H1 (cell line): ENCODE measurements at regions not wholly inside any gene's neighbourhood (a gene's known extent, or its start where the extent isn't known, plus 50 kb on each side); places are given as distances from the start of the nearest gene placed in this dataset.

Experiments used
- CTCF ChIA-PET: fragments of 300-600 bp; sonication (Branson Sonifier 250); formaldehyde crosslinking; loops from one replicate; lab custom pipeline; 2021; ENCODE audit not compliant: partially characterized antibody; lab: Charles Lee
- POLR2A ChIA-PET: fragments of 300-600 bp; sonication (Branson Sonifier 250); formaldehyde crosslinking; loops from one replicate; lab custom pipeline; 2021; ENCODE audit warnings: inconsistent platforms; ENCODE audit not compliant: partially characterized antibody; lab: Charles Lee
- DNase-seq, 2 experiments: peaks; one replicate each; pipeline versions ENCODE4 v3.0.0 to v3.0.0-alpha.2; 2010 to 2022; ENCODE audit warnings: low spot score in 2 of 2, low read depth in 1 of 2, mixed read lengths in 1 of 2
- FAIRE-seq: peaks from 2 replicates; lab custom pipeline; 2011; peaks lifted over from hg19 to GRCh38; lab: Jason Lieb, UNC
- H2AFZ ChIP-seq: 2 replicates; pipeline ENCODE4 v1.8.1; 2012; ENCODE audit warnings: low read length, inconsistent platforms
- H2AK5ac ChIP-seq: 2 replicates; pipeline ENCODE4 v1.6.1; 2013; ENCODE audit warnings: low read depth, low read length
- H2BK120ac ChIP-seq: replicated peaks from 2 replicates; pipeline ENCODE3; 2013; ENCODE audit warnings: low read depth, low read length, inconsistent platforms
- H2BK12ac ChIP-seq: 2 replicates; pipeline ENCODE4 v1.6.1; 2013; ENCODE audit warnings: low read depth, low read length
- H2BK15ac ChIP-seq: 2 replicates; pipeline ENCODE4 v1.6.1; 2013; ENCODE audit warnings: low read length
- H2BK20ac ChIP-seq: 2 replicates; pipeline ENCODE4 v1.6.1; 2013; ENCODE audit warnings: low read length
- H2BK5ac ChIP-seq: 2 replicates; pipeline ENCODE4 v1.6.1; 2013; ENCODE audit warnings: low read depth, low read length
- H3K14ac ChIP-seq: 2 replicates; pipeline ENCODE4 v1.6.1; 2013; ENCODE audit warnings: inconsistent platforms; ENCODE audit not compliant: insufficient read length
- H3K18ac ChIP-seq: 2 replicates; pipeline ENCODE4 v1.6.1; 2013; ENCODE audit warnings: low read length; ENCODE audit errors: extremely low read depth
- H3K23ac ChIP-seq: 2 replicates; pipeline ENCODE4 v1.6.1; 2013; ENCODE audit warnings: inconsistent platforms; ENCODE audit not compliant: insufficient read length
- H3K23me2 ChIP-seq: 2 replicates; pipeline ENCODE4 v1.6.1; 2013; ENCODE audit warnings: low read depth, low read length
- H3K27ac ChIP-seq: 2 replicates; pipeline ENCODE4 v1.6.1; 2011; ENCODE audit warnings: low read depth, low read length, inconsistent platforms
- H3K27me3 ChIP-seq, 4 experiments: replicated peaks in 1 of 4; 1 replicate in 1 of 4; 2 replicates in 3 of 4; pipeline versions ENCODE4 v1.6.1 to v1.8.1; 2011 to 2013; ENCODE audit warnings: low read length in 3 of 4, mild to moderate bottlenecking in 3 of 4, inconsistent platforms in 2 of 4, mixed read lengths in 2 of 4, moderate library complexity in 1 of 4; ENCODE audit not compliant: control insufficient read depth in 3 of 4, insufficient read depth in 3 of 4; ENCODE audit errors: extremely low read depth in 1 of 4
- H3K36me3 ChIP-seq, 4 experiments: 2 replicates each; pipeline versions ENCODE4 v1.6.1 to v1.8.1; 2011 to 2013; ENCODE audit warnings: mild to moderate bottlenecking in 4 of 4, low read length in 3 of 4, moderate library complexity in 2 of 4, control low read depth in 1 of 4, inconsistent platforms in 1 of 4; ENCODE audit not compliant: insufficient read depth in 4 of 4, control insufficient read depth in 2 of 4
- H3K4ac ChIP-seq: replicated peaks from 2 replicates; pipeline ENCODE3; 2013; ENCODE audit warnings: low read length, low read depth, mixed read lengths, inconsistent platforms; ENCODE audit not compliant: insufficient read length
- H3K4me1 ChIP-seq, 4 experiments: replicated peaks in 1 of 4; 1 replicate in 1 of 4; 2 replicates in 3 of 4; pipeline versions ENCODE4 v1.6.1 to v1.8.1; 2011 to 2013; ENCODE audit warnings: low read length in 3 of 4, inconsistent platforms in 2 of 4, mixed read lengths in 1 of 4; ENCODE audit not compliant: insufficient read depth in 4 of 4, control insufficient read depth in 3 of 4
- H3K4me2 ChIP-seq, 2 experiments: 2 replicates each; pipeline versions ENCODE4 v1.6.1 to v1.8.1; 2011 to 2013; ENCODE audit warnings: low read depth in 2 of 2, low read length in 2 of 2, control low read depth in 1 of 2, inconsistent platforms in 1 of 2, mild to moderate bottlenecking in 1 of 2; ENCODE audit not compliant: insufficient read depth in 1 of 2
- H3K4me3 ChIP-seq, 4 experiments: fragments of 200-600, 300-600 bp in 1 of 4; sonication (generic), shearing (Covaris generic), sonication (Bioruptor Twin) in 1 of 4; 2 replicates each; pipeline versions ENCODE4 v1.5.1 to v1.8.1; 2011 to 2016; ENCODE audit warnings: low read length in 4 of 4, low read depth in 3 of 4, control low read depth in 2 of 4, inconsistent platforms in 2 of 4, mild to moderate bottlenecking in 2 of 4, mixed read lengths in 1 of 4, moderate library complexity in 1 of 4; ENCODE audit not compliant: insufficient read depth in 2 of 4; ENCODE audit errors: extremely low read depth in 1 of 4
- H3K56ac ChIP-seq: replicated peaks from 2 replicates; pipeline ENCODE3; 2013; ENCODE audit warnings: low read depth, mild to moderate bottlenecking, mixed read lengths, low read length, inconsistent platforms; ENCODE audit not compliant: insufficient read length
- H3K79me1 ChIP-seq: 2 replicates; pipeline ENCODE4 v1.6.1; 2013; ENCODE audit warnings: low read depth, low read length, control low read depth
- H3K79me2 ChIP-seq, 2 experiments: 2 replicates each; pipeline versions ENCODE4 v1.6.1 to v1.8.1; 2012 to 2013; ENCODE audit warnings: low read length in 2 of 2, mild to moderate bottlenecking in 2 of 2, inconsistent platforms in 1 of 2; ENCODE audit not compliant: insufficient read depth in 2 of 2, control insufficient read depth in 1 of 2
- H3K9ac ChIP-seq, 4 experiments: replicated peaks in 1 of 4; 1 replicate in 1 of 4; 2 replicates in 3 of 4; pipeline versions ENCODE4 v1.6.1 to v1.8.1; 2011 to 2013; ENCODE audit warnings: low read depth in 3 of 4, low read length in 3 of 4, control low read depth in 2 of 4, mild to moderate bottlenecking in 2 of 4, moderate library complexity in 2 of 4, inconsistent platforms in 1 of 4; ENCODE audit errors: extremely low read depth in 1 of 4
- H3K9me3 ChIP-seq, 2 experiments: 2 replicates each; pipeline versions ENCODE4 v1.6.1 to v1.8.1; 2012 to 2013; ENCODE audit warnings: mild to moderate bottlenecking in 2 of 2, moderate library complexity in 2 of 2, control low read depth in 1 of 2, inconsistent platforms in 1 of 2, low read depth in 1 of 2, low read length in 1 of 2, mixed read lengths in 1 of 2; ENCODE audit not compliant: insufficient read depth in 2 of 2
- H4K20me1 ChIP-seq, 2 experiments: replicated peaks in 1 of 2; 2 replicates each; pipeline versions ENCODE3 to v1.8.1; 2011 to 2013; ENCODE audit warnings: inconsistent platforms in 2 of 2, low read length in 2 of 2, mild to moderate bottlenecking in 1 of 2; ENCODE audit not compliant: insufficient read depth in 2 of 2, control insufficient read depth in 1 of 2
- H4K5ac ChIP-seq: 2 replicates; pipeline ENCODE4 v1.6.1; 2013; ENCODE audit warnings: low read length, low read depth, mixed read lengths, inconsistent platforms; ENCODE audit not compliant: insufficient read length
- H4K8ac ChIP-seq: 2 replicates; pipeline ENCODE4 v1.8.0; 2013; ENCODE audit warnings: mild to moderate bottlenecking, moderate library complexity, low read length, inconsistent platforms; ENCODE audit not compliant: insufficient read depth; ENCODE audit errors: extremely low read depth
- H4K91ac ChIP-seq: replicated peaks from 2 replicates; pipeline ENCODE3; 2013; ENCODE audit warnings: low read length, mixed read lengths, inconsistent platforms; ENCODE audit not compliant: insufficient read length
- CBX8 ChIP-seq: fragments of 300-800, 300-1000 bp; sonication (generic); IDR thresholded peaks from 2 replicates; pipeline ENCODE4 v1.7.1; 2016; ENCODE audit warnings: low read depth, low read length, borderline replicate concordance
- CEBPB ChIP-seq: IDR thresholded peaks from 2 replicates; pipeline ENCODE4 v1.6.1; 2012; ENCODE audit warnings: low read depth, low read length
- CTBP2 ChIP-seq: IDR thresholded peaks from 2 replicates; pipeline ENCODE4 v1.7.0; 2011; ENCODE audit warnings: borderline replicate concordance, mild to moderate bottlenecking, moderate library complexity, mixed read lengths, low read length; ENCODE audit not compliant: insufficient read depth, insufficient read length
- EP300 ChIP-seq, 2 experiments: IDR thresholded peaks; 1 replicate in 1 of 2; 2 replicates in 1 of 2; pipeline ENCODE4 v1.6.1; 2011 to 2012; ENCODE audit warnings: low read depth in 2 of 2, low read length in 2 of 2, mild to moderate bottlenecking in 2 of 2, borderline replicate concordance in 1 of 2, inconsistent platforms in 1 of 2, moderate library complexity in 1 of 2
- GABPA ChIP-seq: IDR thresholded peaks from 2 replicates; pipeline ENCODE4 v1.6.1; 2011; ENCODE audit warnings: mild to moderate bottlenecking, low read length, moderate library complexity, borderline replicate concordance; ENCODE audit not compliant: insufficient read depth
- JUND ChIP-seq: IDR thresholded peaks from 2 replicates; pipeline ENCODE4 v1.6.1; 2011; ENCODE audit warnings: mild to moderate bottlenecking, improper control_type of control experiment, low read length
- KDM1A ChIP-seq: fragments of 200-600, 300-600 bp; sonication (generic); IDR thresholded peaks from 2 replicates; pipeline ENCODE4 v1.7.1; 2016; ENCODE audit warnings: mild to moderate bottlenecking, low read length, borderline replicate concordance
- MAFK ChIP-seq: IDR thresholded peaks from 2 replicates; pipeline ENCODE4 v1.6.1; 2012; ENCODE audit warnings: low read depth, mild to moderate bottlenecking, improper control_type of control experiment, low read length
- PHF8 ChIP-seq: fragments of 200-600 bp; sonication (generic); conservative IDR thresholded peaks from 2 replicates; pipeline ENCODE4 v1.7.1; 2012; ENCODE audit warnings: low read depth, mild to moderate bottlenecking, inconsistent platforms, low read length, moderate library complexity
- RBBP5 ChIP-seq: IDR thresholded peaks from 2 replicates; pipeline ENCODE4 v1.7.1; 2012; ENCODE audit warnings: low read depth, mild to moderate bottlenecking, inconsistent platforms, low read length, moderate library complexity, borderline replicate concordance
- RFX5 ChIP-seq: IDR thresholded peaks from 2 replicates; pipeline ENCODE4 v1.6.1; 2011; ENCODE audit warnings: low read depth, low read length, improper control_type of control experiment, borderline replicate concordance
- RXRA ChIP-seq: IDR thresholded peaks from 2 replicates; pipeline ENCODE4 v1.6.1; 2011; ENCODE audit warnings: low read depth, mild to moderate bottlenecking, low read length, moderate library complexity; ENCODE audit not compliant: insufficient read depth
- TAF1 ChIP-seq: IDR thresholded peaks from 2 replicates; pipeline ENCODE4 v1.6.1; 2011; ENCODE audit warnings: mild to moderate bottlenecking, low read depth, low read length
- WGBS, 2 experiments: shearing (Covaris generic) in 1 of 2; methylation state at CpG; one replicate each; pipeline versions ENCODE4 v1.1.6 to v1.1.7; 2013 to 2015; ENCODE audit warnings: low lambda C conversion rate in 2 of 2, mixed read lengths in 2 of 2, inconsistent platforms in 1 of 2, low coverage in 1 of 2, missing lambda C conversion rate in 1 of 2; ENCODE audit not compliant: insufficient replicate concordance in 2 of 2, insufficient coverage in 1 of 2, insufficient read length in 1 of 2; ENCODE audit errors: extremely low coverage in 1 of 2, missing lambda C conversion rate in 1 of 2; 5-methylcytosine and 5-hydroxymethylcytosine counted together
- TF ChIP-seq, protein P1 (sequence below): IDR thresholded peaks from 2 replicates; pipeline ENCODE4 v1.6.1; 2012; ENCODE audit warnings: inconsistent platforms

DNA sequence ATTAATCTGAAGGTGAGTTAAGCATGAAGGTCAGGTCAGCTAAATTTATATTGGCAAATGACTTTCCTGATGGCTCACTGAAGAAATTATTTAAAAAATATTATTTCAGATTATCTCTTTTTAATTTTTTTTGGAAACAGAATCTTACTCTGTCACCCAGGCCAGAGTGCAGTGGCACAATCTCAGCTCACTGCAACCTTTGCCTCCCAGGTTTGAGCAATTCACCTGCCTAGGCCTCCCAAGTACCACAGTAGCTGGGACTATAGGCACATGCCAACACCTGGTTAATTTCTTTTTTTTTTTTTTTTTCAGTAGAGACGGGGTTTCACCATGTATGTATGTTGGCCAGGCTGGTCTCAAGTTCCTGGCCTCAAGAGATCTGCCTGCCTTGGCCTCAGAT lies 976.7 kb downstream of the TTLL7 start:
- H3K27ac ChIP-seq, result no peak overlapping the region
- H3K79me1 ChIP-seq, result no peaks in the 10 kb centered on the region
- no peak overlapping the region for H2AK5ac ChIP-seq
- 100% methylated on average over 1 of the region's 1 CpG; no CpG with 5 or more reads in 1 of the 2 experiments for WGBS, 2 experiments
- CTCF ChIA-PET, result no interaction called here
- H3K23ac ChIP-seq, result no peak overlapping the region
- no peak overlapping the region for H2AFZ ChIP-seq
- H3K79me2 ChIP-seq, result no peaks in the 10 kb centered on the region
- H3K36me3 ChIP-seq, result peaks cover 0 to 3% (median 0%) of the 10 kb centered on the region in 4 experiments; a peak in 2 of 8 replicates
- H3K18ac ChIP-seq, result no peak overlapping the region
- peaks cover 0 to 1% (median 0%) of the 10 kb centered on the region in 4 experiments; a peak in 1 of 7 replicates for H3K27me3 ChIP-seq
- DNase-seq (no peak), FAIRE-seq (no peak)
- no peak overlapping the region for H2BK120ac ChIP-seq
- no peak overlapping the region for H3K4me3 ChIP-seq
- no peak overlapping the region for H2BK5ac ChIP-seq
- H3K4me2 ChIP-seq, result no peak overlapping the region
- H2BK15ac ChIP-seq, result no peak overlapping the region
- H3K9me3 ChIP-seq, result peaks cover 0 to 4% of the 10 kb centered on the region in 2 experiments; a peak in 2 of 4 replicates
- H3K23me2 ChIP-seq, result no peaks in the 10 kb centered on the region; the same call in 1 of the 2 replicates
- H4K20me1 ChIP-seq, result no peaks in the 10 kb centered on the region
- H3K4ac ChIP-seq, result no peak overlapping the region
- no peak overlapping the region for H3K9ac ChIP-seq
- no peak overlapping the region for H4K91ac ChIP-seq
- H3K4me1 ChIP-seq, result peaks cover 0 to 3% (median 0%) of the 10 kb centered on the region in 4 experiments; a peak in 1 of 7 replicates
- no peak overlapping the region for H2BK12ac ChIP-seq
- no peak overlapping the region for H3K14ac ChIP-seq
- H2BK20ac ChIP-seq, result no peak overlapping the region
- no peak overlapping the region for H3K56ac ChIP-seq
- POLR2A ChIA-PET, result no interaction called here
- no peak overlapping the region for H4K8ac ChIP-seq
- H4K5ac ChIP-seq, result no peak overlapping the region
- no peak for TF ChIP-seq CEBPB
- TF ChIP-seq, protein P1, sequence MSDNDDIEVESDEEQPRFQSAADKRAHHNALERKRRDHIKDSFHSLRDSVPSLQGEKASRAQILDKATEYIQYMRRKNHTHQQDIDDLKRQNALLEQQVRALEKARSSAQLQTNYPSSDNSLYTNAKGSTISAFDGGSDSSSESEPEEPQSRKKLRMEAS, result no peak
- no peak for TF ChIP-seq KDM1A
- TF ChIP-seq CTBP2, result no peak
- no peak for TF ChIP-seq PHF8
- TF ChIP-seq JUND, result no peak
- TF ChIP-seq MAFK, result no peak
- no peak for TF ChIP-seq CBX8
- no peak for TF ChIP-seq RXRA
- TF ChIP-seq RFX5, result no peak
- TF ChIP-seq RBBP5, result no peak
- no peak for TF ChIP-seq TAF1
- TF ChIP-seq EP300 (IDR thresholded peaks at IDR 0.05; ENCODE audit: borderline replicate concordance in 1 of 2, low read depth in 2 of 2, low read length in 2 of 2), result no peak
- no peak for TF ChIP-seq GABPA
